GM21526 (cell line): ENCODE measurements at regions not wholly inside any gene's neighbourhood (a gene's known extent, or its start where the extent isn't known, plus 50 kb on each side); places are given as distances from the start of the nearest gene placed in this dataset.
A peak's percentile ranks its signal among the peaks of the same experiment; 100 is the strongest.

Experiments
- ATAC-seq: cut with Tn5 transposase; IDR thresholded peaks from one replicate; pipeline ENCODE4 v1.9.1; 2021; ENCODE audit warnings: moderate library complexity; ENCODE audit not compliant: unreplicated experiment, low FRiP score

GRCh38 chr7:88449410-88449809 is 142.7 kb upstream of the STEAP4 start:
- ATAC-seq: no peak

GRCh38 chr7:88442413-88442812 is 135.7 kb upstream of the STEAP4 start:
- ATAC-seq: no peak

- peak; percentile 71 for ATAC-seq
Measured at GRCh38 chr7:88437132-88437531, 130.4 kb upstream of the STEAP4 start.

- ATAC-seq: no peak
Measured at GRCh38 chr7:88432301-88432700, 125.6 kb upstream of the STEAP4 start.

- ATAC-seq: no peak
Measured at GRCh38 chr7:88431882-88432281, 125.2 kb upstream of the STEAP4 start.

- no peak for ATAC-seq
Measured at GRCh38 chr7:88429382-88429781, 122.7 kb upstream of the STEAP4 start.

GRCh38 chr7:88402529-88402928 is 95.8 kb upstream of the STEAP4 start:
- ATAC-seq: no peak

GRCh38 chr7:88401009-88401623 is 94.4 kb upstream of the STEAP4 start:
- ATAC-seq: peak; percentile 78

- no peak for ATAC-seq
Measured at GRCh38 chr7:88399696-88400240, 93.1 kb upstream of the STEAP4 start.

- ATAC-seq: no peak
Measured at GRCh38 chr7:88399036-88399435, 92.3 kb upstream of the STEAP4 start.

- no peak for ATAC-seq
Measured at GRCh38 chr7:88398459-88398858, 91.8 kb upstream of the STEAP4 start.

GRCh38 chr7:88396948-88397322 is 90.2 kb upstream of the STEAP4 start:
- peak; percentile 31 for ATAC-seq

- peak; percentile 58 for ATAC-seq
Measured at GRCh38 chr7:88396295-88396947, 89.7 kb upstream of the STEAP4 start.

- no peak for ATAC-seq
Measured at GRCh38 chr7:88395715-88396114, 89.0 kb upstream of the STEAP4 start.

- ATAC-seq: no peak
Measured at GRCh38 chr7:88391247-88391646, 84.6 kb upstream of the STEAP4 start.

- ATAC-seq: no peak
Measured at GRCh38 chr7:88387368-88387767, 80.7 kb upstream of the STEAP4 start.

- no peak for ATAC-seq
Measured at GRCh38 chr7:88386665-88387156, 80.0 kb upstream of the STEAP4 start.

GRCh38 chr7:88377434-88377833 is 70.7 kb upstream of the STEAP4 start:
- ATAC-seq: no peak

- ATAC-seq: no peak
Measured at GRCh38 chr7:88368686-88369085, 62.0 kb upstream of the STEAP4 start.

- ATAC-seq: no peak
Measured at GRCh38 chr7:88366845-88367244, 60.2 kb upstream of the STEAP4 start.

GRCh38 chr7:88363869-88364268 is 57.2 kb upstream of the STEAP4 start:
- ATAC-seq: no peak

- no peak for ATAC-seq
Measured at GRCh38 chr7:88363249-88363648, 56.6 kb upstream of the STEAP4 start.
